ENCODE measurements at regions not wholly inside any gene's neighbourhood (a gene's known extent, or its start where the extent isn't known, plus 50 kb on each side); places are given as distances from the start of the nearest gene placed in this dataset.
"Not testable (repeated sequence)": the region's sequence is repeated elsewhere in the genome, so short reads cannot be mapped to it uniquely, and the experiment has no call there.

DNA sequence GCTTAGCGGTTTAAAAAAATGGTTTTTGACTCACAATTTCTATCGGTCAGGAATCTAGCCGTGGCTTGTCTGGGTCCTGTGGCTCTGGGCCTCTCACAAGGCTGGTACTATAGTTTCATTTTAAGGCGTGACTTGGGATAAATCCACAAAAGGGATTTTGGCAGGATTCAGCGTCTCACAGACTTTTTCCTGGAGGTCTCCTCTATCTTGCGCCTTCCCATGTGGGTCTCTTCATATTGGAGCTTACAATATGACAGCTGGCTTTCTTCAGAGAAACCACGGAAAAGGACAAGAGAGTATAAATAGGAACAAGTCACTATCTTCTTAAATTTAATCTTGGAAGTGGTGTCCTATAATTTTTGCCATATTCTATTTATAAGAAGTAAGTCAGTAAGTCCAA, 250.5 kb downstream of the DSC3 start:
- no peak for DNase-seq
- 63 to 78% methylated on average over 7 of the region's 7 CpGs for WGBS, 2 donors

DNA sequence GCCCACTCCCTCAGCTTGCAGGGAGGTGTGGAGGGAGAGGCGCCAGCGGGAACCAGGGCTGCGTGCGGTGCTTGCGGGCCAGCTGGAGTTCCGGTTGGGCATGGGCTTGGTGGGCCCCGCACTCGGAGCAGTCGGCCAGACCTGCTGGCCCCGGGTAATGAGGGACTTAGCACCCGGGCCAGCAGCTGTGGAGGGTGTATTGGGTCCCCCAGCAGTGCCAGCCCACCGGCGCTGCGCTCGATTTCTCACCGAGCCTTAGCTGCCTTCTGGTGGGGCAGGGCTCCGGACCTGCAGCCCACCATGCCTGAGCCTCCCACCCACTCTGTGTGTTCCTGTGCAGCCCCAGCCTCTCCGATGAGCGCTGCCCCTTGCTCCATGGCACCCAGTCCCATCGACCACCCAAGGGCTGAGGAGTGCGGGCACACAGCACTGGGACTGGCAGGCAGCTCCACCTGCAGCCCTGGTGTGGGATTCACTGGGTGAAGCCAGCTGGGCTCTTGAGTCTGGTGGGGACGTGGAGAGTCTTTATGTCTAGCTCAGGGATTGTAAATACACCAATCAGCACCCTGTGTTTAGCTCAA, 254.0 kb downstream of the DSC3 start:
- H3K27ac ChIP-seq; H3K36me3 ChIP-seq (replicated peaks in 1 of 2; ENCODE audit: insufficient read depth in 1 of 2, low read depth in 2 of 2); H3K4me3 ChIP-seq; H3K9me3 ChIP-seq; ATAC-seq; intact Hi-C loops (cut with DNase I); DNase-seq; H3K27me3 ChIP-seq; H3K4me1 ChIP-seq: not testable (repeated sequence)
- 79 to 85% methylated on average over 12 to 22 of the region's 22 CpGs for whole genome bisulfite sequencing, 2 donors

More for the DNA sequence above, 250.5 kb downstream of the DSC3 start:
- intact Hi-C loops (cut with DNase I): no loop called here
- Histone ChIP-seq H3K36me3 (replicated peaks in 1 of 2; ENCODE audit: insufficient read depth in 1 of 2, low read depth in 2 of 2) (no peaks in the 10 kb centered on the region), H3K27ac (no peak overlapping the region), H3K9me3 (no peaks in the 10 kb centered on the region), H3K4me1 (no peaks in the 10 kb centered on the region), H3K27me3 (no peaks in the 10 kb centered on the region), H3K4me3 (no peak overlapping the region)
- no peak for TF ChIP-seq POLR2A (IDR thresholded peaks at IDR 0.05)
- TF ChIP-seq, protein P1, sequence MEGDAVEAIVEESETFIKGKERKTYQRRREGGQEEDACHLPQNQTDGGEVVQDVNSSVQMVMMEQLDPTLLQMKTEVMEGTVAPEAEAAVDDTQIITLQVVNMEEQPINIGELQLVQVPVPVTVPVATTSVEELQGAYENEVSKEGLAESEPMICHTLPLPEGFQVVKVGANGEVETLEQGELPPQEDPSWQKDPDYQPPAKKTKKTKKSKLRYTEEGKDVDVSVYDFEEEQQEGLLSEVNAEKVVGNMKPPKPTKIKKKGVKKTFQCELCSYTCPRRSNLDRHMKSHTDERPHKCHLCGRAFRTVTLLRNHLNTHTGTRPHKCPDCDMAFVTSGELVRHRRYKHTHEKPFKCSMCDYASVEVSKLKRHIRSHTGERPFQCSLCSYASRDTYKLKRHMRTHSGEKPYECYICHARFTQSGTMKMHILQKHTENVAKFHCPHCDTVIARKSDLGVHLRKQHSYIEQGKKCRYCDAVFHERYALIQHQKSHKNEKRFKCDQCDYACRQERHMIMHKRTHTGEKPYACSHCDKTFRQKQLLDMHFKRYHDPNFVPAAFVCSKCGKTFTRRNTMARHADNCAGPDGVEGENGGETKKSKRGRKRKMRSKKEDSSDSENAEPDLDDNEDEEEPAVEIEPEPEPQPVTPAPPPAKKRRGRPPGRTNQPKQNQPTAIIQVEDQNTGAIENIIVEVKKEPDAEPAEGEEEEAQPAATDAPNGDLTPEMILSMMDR (IDR thresholded peaks at IDR 0.05): no peak
- no peak for ATAC-seq

DNA sequence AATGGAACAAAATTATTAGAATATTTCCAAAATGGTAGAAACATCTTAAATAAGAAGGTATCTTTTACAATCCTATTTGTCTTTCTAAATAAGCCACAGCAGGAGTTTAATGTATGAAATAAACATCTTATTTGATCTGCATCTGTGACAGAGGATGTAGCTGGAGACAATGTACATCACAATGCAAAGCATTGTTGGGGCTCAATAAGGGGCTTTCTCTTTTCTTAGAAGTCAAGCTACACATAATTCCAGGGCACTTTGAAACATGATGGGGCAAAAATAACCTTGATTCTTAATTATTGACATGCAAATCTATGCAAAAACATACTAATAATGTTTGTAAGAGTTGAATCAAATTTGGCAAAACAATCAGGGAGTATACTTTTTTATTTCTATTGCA, 255.1 kb downstream of the DSC3 start:
- no peak for DNase-seq

DNA sequence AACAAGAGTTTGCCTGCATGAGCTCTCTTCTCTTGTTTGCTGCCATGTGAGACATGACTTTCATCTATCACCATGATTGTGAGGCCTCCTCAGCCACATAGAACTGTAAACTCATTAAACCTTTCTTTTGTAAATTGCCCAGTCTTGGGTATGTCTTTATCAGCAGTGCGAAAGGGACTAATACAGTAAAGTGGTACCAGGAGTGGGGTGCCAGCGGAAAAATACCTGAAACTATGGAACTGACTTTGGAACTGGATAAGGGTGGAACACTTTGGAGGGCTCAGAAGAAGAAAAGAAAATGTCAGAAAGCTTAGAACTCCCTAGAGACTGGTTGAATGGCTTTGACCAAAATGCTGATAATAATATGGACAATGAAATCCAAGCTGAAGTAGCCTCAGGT, 260.9 kb downstream of the DSC3 start:
- H3K4me3 ChIP-seq: no peak overlapping the region
- H3K9me3 ChIP-seq: no peaks in the 10 kb centered on the region
- TF ChIP-seq, protein P1 (IDR thresholded peaks at IDR 0.05): no peak
- no peak for TF ChIP-seq POLR2A (IDR thresholded peaks at IDR 0.05)
- H3K27ac ChIP-seq: no peak overlapping the region
- no peaks in the 10 kb centered on the region for H3K36me3 ChIP-seq (replicated peaks in 1 of 2; ENCODE audit: insufficient read depth in 1 of 2, low read depth in 2 of 2)
- DNase-seq: no peak
- no peaks in the 10 kb centered on the region for H3K27me3 ChIP-seq
- no peak for ATAC-seq
- H3K4me1 ChIP-seq: peaks cover 7% of the 10 kb centered on the region
- intact Hi-C loops (cut with DNase I): no loop called here
- WGBS, 2 donors: 87 to 92% methylated on average over 2 of the region's 2 CpGs

More for the DNA sequence above, 255.1 kb downstream of the DSC3 start:
- no peak overlapping the region for H3K27ac ChIP-seq
- no peaks in the 10 kb centered on the region for H3K9me3 ChIP-seq
- TF ChIP-seq, protein P1 (IDR thresholded peaks at IDR 0.05): no peak
- TF ChIP-seq POLR2A (IDR thresholded peaks at IDR 0.05): no peak
- intact Hi-C loops (cut with DNase I): no loop called here
- H3K36me3 ChIP-seq (replicated peaks in 1 of 2; ENCODE audit: insufficient read depth in 1 of 2, low read depth in 2 of 2): no peaks in the 10 kb centered on the region
- ATAC-seq: no peak
- no peak overlapping the region for H3K4me3 ChIP-seq
- H3K27me3 ChIP-seq: no peaks in the 10 kb centered on the region
- H3K4me1 ChIP-seq: no peaks in the 10 kb centered on the region

DNA sequence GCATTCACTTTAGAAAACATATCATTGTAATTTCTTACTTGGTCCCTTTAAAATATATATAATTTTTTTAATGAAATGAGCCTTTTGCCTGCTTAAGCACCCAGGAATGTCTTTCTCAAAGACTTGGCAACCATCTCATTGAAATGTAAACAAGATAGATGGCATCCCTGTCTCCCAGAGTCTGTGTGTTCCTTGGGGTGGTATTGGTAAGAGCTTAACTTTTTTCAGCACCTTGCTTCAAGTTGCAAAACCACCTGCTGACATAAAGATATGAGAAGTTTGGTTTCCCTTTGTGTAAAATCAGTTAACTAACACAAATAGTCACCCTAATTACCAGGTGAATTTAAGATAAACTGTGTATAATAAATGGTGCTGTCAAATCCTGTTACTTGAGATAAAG, 266.9 kb downstream of the DSC3 start:
- Histone ChIP-seq H3K27ac (no peak overlapping the region), H3K9me3 (no peaks in the 10 kb centered on the region), H3K27me3 (no peaks in the 10 kb centered on the region), H3K36me3 (replicated peaks in 1 of 2; ENCODE audit: insufficient read depth in 1 of 2, low read depth in 2 of 2) (no peaks in the 10 kb centered on the region), H3K4me3 (no peak overlapping the region), H3K4me1 (peaks cover 11% of the 10 kb centered on the region)
- intact Hi-C loops (cut with DNase I): no loop called here
- DNase-seq (no peak), ATAC-seq (no peak)
- TF ChIP-seq POLR2A (IDR thresholded peaks at IDR 0.05): no peak
- TF ChIP-seq, protein P1 (IDR thresholded peaks at IDR 0.05): no peak

DNA sequence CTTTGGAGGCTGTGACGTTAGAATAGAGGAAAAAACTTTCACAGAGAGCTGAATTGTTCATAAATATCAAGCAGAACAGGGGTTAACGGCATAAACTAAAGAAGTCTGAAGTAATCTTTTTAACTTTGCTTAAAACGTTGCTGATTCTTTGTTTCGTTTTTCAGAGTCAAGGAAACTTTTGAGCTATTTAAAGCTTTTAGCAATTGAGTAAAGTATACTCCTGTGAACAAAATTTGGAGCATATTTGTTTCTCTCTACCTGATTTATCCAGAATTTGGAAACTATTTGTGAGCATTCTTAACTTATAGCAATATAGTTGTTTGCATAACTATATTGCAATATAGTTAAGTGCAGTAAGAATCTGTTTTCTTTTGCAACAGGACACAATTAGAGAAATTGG, 270.4 kb downstream of the DSC3 start:
- ATAC-seq; H3K27me3 ChIP-seq; H3K36me3 ChIP-seq (replicated peaks in 1 of 2; ENCODE audit: insufficient read depth in 1 of 2, low read depth in 2 of 2); H3K27ac ChIP-seq; H3K4me1 ChIP-seq; H3K4me3 ChIP-seq; H3K9me3 ChIP-seq; intact Hi-C loops (cut with DNase I); DNase-seq: not testable (repeated sequence)
- 52% methylated on average over 4 of the region's 4 CpGs for WGBS, 2 donors

Measured in body of pancreas (tissue), 4 donors.